ENCODE measurements at regions not wholly inside any gene's neighbourhood (a gene's known extent, or its start where the extent isn't known, plus 50 kb on each side); places are given as distances from the start of the nearest gene placed in this dataset.

DNA sequence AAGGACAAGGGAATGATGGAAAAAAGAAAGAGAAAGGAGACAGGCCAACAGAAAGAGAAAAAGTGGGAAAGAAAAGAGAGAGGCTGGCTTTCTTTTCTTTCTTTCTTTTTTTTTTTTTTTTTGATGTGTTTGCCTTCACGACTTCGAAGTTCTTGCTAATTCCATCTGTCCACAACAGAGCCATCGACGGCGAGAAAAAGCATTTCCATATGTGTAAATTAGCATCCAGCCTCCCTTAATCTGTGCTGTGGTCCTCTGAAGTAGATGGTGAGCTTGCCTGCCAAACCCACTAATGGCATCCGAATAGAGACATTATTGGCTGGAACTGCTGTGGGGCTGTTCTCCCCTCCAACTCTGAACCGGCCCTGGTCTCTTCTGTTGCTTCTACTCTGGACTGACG is 997.4 kb downstream of the BCL11B start:
- TF ChIP-seq POLR2A (IDR thresholded peaks at IDR 0.05; ENCODE audit: low read depth, low read length) (no peak), POLR2AphosphoS5 (IDR thresholded peaks at IDR 0.05; ENCODE audit: low read depth, low read length) (no peak), TAF1 (IDR thresholded peaks at IDR 0.05; ENCODE audit: low read depth, low read length) (no peak), PAX5 (IDR thresholded peaks at IDR 0.05; ENCODE audit: insufficient read depth, low read length, severe bottlenecking) (no peak)

Measured in GM12891 (cell line).